OCI-LY3 (cell line): ENCODE measurements at regions not wholly inside any gene's neighbourhood (a gene's known extent, or its start where the extent isn't known, plus 50 kb on each side); places are given as distances from the start of the nearest gene placed in this dataset.
A peak's percentile ranks its signal among the peaks of the same experiment; 100 is the strongest.

Experiments used
- H2AFZ ChIP-seq: fragments of 200-600, 300-600 bp; shearing (Covaris generic); 2 replicates; pipeline ENCODE4 v1.6.0; 2014; ENCODE audit warnings: antibody characterized with exemption, low read depth, low read length
- H3K27ac ChIP-seq: fragments of 200-600, 300-600 bp; sonication (generic); 2 replicates; pipeline ENCODE4 v1.5.1; 2014; ENCODE audit warnings: mild to moderate bottlenecking, low read length, moderate library complexity, mixed read lengths
- H3K27me3 ChIP-seq: fragments of 200-600, 300-600 bp; sonication (generic); 2 replicates; pipeline ENCODE4 v1.6.1; 2014; ENCODE audit warnings: low read depth, low read length, mixed read lengths
- H3K36me3 ChIP-seq: fragments of 200-600, 300-600 bp; sonication (generic); replicated peaks from 2 replicates; pipeline ENCODE3; 2014; ENCODE audit warnings: low read depth, low read length, mixed read lengths
- H3K4me1 ChIP-seq: fragments of 300-600, 200-600 bp; sonication (generic); 2 replicates; pipeline ENCODE4 v1.6.1; 2014; ENCODE audit warnings: low read length, mixed read lengths
- H3K4me2 ChIP-seq: fragments of 200-600, 300-600 bp; sonication (generic); 2 replicates; pipeline ENCODE4 v1.6.1; 2014; ENCODE audit warnings: low read length, mixed read lengths
- H3K4me3 ChIP-seq: fragments of 300-600, 200-600 bp; sonication (generic); 2 replicates; pipeline ENCODE4 v1.5.1; 2014; ENCODE audit warnings: antibody characterized with exemption, mild to moderate bottlenecking, low read length, moderate library complexity
- H3K79me2 ChIP-seq: fragments of 300-600, 200-600 bp; shearing (Covaris generic); 2 replicates; pipeline ENCODE4 v1.6.1; 2014; ENCODE audit warnings: mild to moderate bottlenecking, low read length, mixed read lengths
- H3K9ac ChIP-seq: fragments of 300-600, 200-600 bp; shearing (Covaris generic); 2 replicates; pipeline ENCODE4 v1.6.0; 2014; ENCODE audit warnings: mild to moderate bottlenecking, low read length, moderate library complexity
- H3K9me3 ChIP-seq: fragments of 200-600, 300-600 bp; shearing (Covaris generic); 2 replicates; pipeline ENCODE4 v1.6.1; 2014; ENCODE audit warnings: low read length, mixed read lengths; ENCODE audit not compliant: insufficient read depth
- H4K20me1 ChIP-seq: fragments of 200-600, 300-600 bp; sonication (generic); 2 replicates; pipeline ENCODE4 v1.6.1; 2016; ENCODE audit warnings: low read length, mixed read lengths; ENCODE audit not compliant: insufficient read depth
- CTCF ChIP-seq: fragments of 200-600, 300-600 bp; sonication (generic); IDR thresholded peaks from 2 replicates; pipeline ENCODE4 v1.5.1; 2014; ENCODE audit warnings: antibody characterized with exemption, low read length, low read depth
- EZH2phosphoT487 ChIP-seq: fragments of 200-600 bp; shearing (Covaris generic); IDR thresholded peaks from 2 replicates; pipeline ENCODE4 v1.6.1; 2018; ENCODE audit warnings: antibody characterized with exemption, mixed run types, low read depth

DNA sequence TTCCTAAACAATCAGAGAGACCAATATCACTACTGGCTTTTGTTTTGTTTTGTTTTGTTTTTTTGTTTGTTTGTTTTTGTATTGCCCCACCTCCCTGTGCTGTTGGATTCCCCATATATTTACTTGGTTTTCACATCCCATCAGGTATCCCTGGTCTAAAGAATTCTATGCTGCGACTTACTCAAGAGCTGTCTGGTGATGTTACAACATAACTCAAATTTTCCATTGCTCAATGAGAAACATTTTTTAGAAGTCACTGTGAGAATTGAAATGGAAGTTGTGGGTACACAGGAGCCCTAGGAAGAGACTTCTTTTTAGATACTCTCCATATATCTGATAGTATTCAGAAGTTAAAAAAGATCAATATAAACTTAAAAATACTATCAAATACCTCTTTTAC, 181.4 kb downstream of the KLF5 start:
- Histone ChIP-seq H3K4me2 (no peak overlapping the region), H3K4me3 (no peak overlapping the region), H3K9ac (no peak overlapping the region), H3K4me1 (no peaks in the 10 kb centered on the region), H3K27ac (no peak overlapping the region), H3K27me3 (no peaks in the 10 kb centered on the region), H3K79me2 (no peaks in the 10 kb centered on the region), H2AFZ (no peak overlapping the region), H3K36me3 (no peaks in the 10 kb centered on the region), H4K20me1 (no peaks in the 10 kb centered on the region), H3K9me3 (no peaks in the 10 kb centered on the region)
- no peak for TF ChIP-seq EZH2phosphoT487
- no peak for TF ChIP-seq CTCF

DNA sequence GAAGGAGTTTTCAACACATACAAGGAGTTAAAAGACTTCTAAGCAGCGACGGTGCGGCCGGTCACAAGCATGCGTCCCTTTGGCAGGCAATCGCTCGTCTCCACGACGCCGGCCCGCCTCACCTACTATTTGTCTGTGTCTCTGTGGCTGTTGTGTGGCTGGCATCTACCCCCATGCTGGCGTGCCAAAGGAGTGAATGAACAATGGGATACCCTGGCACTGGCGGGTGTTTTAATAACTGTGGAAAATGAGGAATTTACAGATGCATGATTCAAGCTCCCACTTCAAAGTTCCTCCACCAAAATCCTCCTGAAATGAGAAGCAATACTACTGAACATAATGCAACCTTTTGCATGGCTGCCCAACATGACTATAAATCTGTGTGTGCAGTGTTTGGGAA, 176.6 kb downstream of the KLF5 start:
- no peaks in the 10 kb centered on the region for H3K79me2 ChIP-seq
- no peak overlapping the region for H2AFZ ChIP-seq

GRCh38 chr13:73231471-73231870, 172.7 kb downstream of the KLF5 start:
- Histone ChIP-seq H3K9ac (no peak overlapping the region), H3K79me2 (no peaks in the 10 kb centered on the region), H3K27me3 (no peaks in the 10 kb centered on the region), H3K27ac (no peak overlapping the region), H3K9me3 (peaks cover 4% of the 10 kb centered on the region; the same call in 1 of the 2 replicates), H2AFZ (no peak overlapping the region), H3K4me3 (no peak overlapping the region), H3K4me2 (0 out of 2 replicates have a peak overlapping the region, but pooled peaks have one; percentile 62), H3K36me3 (no peaks in the 10 kb centered on the region), H4K20me1 (no peaks in the 10 kb centered on the region), H3K4me1 (peaks cover 36% of the 10 kb centered on the region)
- TF ChIP-seq CTCF (no peak), EZH2phosphoT487 (no peak)

More for the DNA sequence above, 176.6 kb downstream of the KLF5 start:
- Histone ChIP-seq H3K36me3 (no peaks in the 10 kb centered on the region), H3K4me3 (no peak overlapping the region), H4K20me1 (no peaks in the 10 kb centered on the region), H3K4me1 (peaks cover 18% of the 10 kb centered on the region), H3K27ac (no peak overlapping the region), H3K9me3 (no peaks in the 10 kb centered on the region), H3K9ac (no peak overlapping the region), H3K4me2 (no peak overlapping the region), H3K27me3 (no peaks in the 10 kb centered on the region)
- TF ChIP-seq EZH2phosphoT487: no peak
- TF ChIP-seq CTCF: no peak

GRCh38 chr13:73230716-73231115, 171.9 kb downstream of the KLF5 start:
- TF ChIP-seq EZH2phosphoT487 (no peak), CTCF (no peak)
- Histone ChIP-seq H3K79me2 (no peaks in the 10 kb centered on the region), H3K27ac (peak overlapping the region; percentile 67), H3K4me2 (peak overlapping the region; percentile 62), H3K36me3 (no peaks in the 10 kb centered on the region), H3K9me3 (peaks cover 4% of the 10 kb centered on the region; the same call in 1 of the 2 replicates), H3K27me3 (no peaks in the 10 kb centered on the region), H3K9ac (peak overlapping the region; percentile 11; the same call in 1 of the 2 replicates), H4K20me1 (no peaks in the 10 kb centered on the region), H3K4me3 (peak overlapping the region; percentile 19; the same call in 1 of the 2 replicates), H2AFZ (peak overlapping the region; percentile 85), H3K4me1 (peaks cover 36% of the 10 kb centered on the region)
